Nucleus accumbens (tissue), 56 donors: ENCODE measurements at regions not wholly inside any gene's neighbourhood (a gene's known extent, or its start where the extent isn't known, plus 50 kb on each side); places are given as distances from the start of the nearest gene placed in this dataset.

ENCODE experiments used
- DNase-seq, 56 donors: peaks; one replicate each; lab custom pipeline; 2025; lab: John Stamatoyannopoulos, UW

GRCh38 chr10:54905578-54906192 is 104.7 kb upstream of the PCDH15 start:
- DNase-seq, result no peak

GRCh38 chr10:54904833-54905232 is 103.8 kb upstream of the PCDH15 start:
- no peak for DNase-seq

- no peak for DNase-seq
These were observed 102.7 kb upstream of the PCDH15 start for GRCh38 chr10:54903745-54904144.

- DNase-seq, result no peak
These were observed 99.6 kb upstream of the PCDH15 start for GRCh38 chr10:54900584-54900983.

- no peak for DNase-seq
These were observed 80.0 kb upstream of the PCDH15 start for GRCh38 chr10:54880996-54881395.

GRCh38 chr10:54869022-54869421 is 68.0 kb upstream of the PCDH15 start:
- DNase-seq, result no peak

- DNase-seq, result no peak
These were observed 65.6 kb upstream of the PCDH15 start for GRCh38 chr10:54866666-54867065.

- no peak for DNase-seq
These were observed 53.8 kb upstream of the PCDH15 start for GRCh38 chr10:54854843-54855242.

- no peak for DNase-seq
These were observed 53.4 kb upstream of the PCDH15 start for GRCh38 chr10:54854389-54854788.

GRCh38 chr10:54853883-54854282 is 52.9 kb upstream of the PCDH15 start:
- DNase-seq, result no peak
